Stimulated activated CD4-positive, alpha-beta T cell treated with anti-CD3 and anti-CD28 coated beads, Interleukin-12 subunit alpha, Interleukin-12 subunit beta, amount 100 ng/mL, for 4 hours (primary cell): ENCODE measurements at regions not wholly inside any gene's neighbourhood (a gene's known extent, or its start where the extent isn't known, plus 50 kb on each side); places are given as distances from the start of the nearest gene placed in this dataset.

Source experiments
- DNase-seq: peaks from one replicate; pipeline ENCODE4 v3.0.0-alpha.2; 2020

DNA sequence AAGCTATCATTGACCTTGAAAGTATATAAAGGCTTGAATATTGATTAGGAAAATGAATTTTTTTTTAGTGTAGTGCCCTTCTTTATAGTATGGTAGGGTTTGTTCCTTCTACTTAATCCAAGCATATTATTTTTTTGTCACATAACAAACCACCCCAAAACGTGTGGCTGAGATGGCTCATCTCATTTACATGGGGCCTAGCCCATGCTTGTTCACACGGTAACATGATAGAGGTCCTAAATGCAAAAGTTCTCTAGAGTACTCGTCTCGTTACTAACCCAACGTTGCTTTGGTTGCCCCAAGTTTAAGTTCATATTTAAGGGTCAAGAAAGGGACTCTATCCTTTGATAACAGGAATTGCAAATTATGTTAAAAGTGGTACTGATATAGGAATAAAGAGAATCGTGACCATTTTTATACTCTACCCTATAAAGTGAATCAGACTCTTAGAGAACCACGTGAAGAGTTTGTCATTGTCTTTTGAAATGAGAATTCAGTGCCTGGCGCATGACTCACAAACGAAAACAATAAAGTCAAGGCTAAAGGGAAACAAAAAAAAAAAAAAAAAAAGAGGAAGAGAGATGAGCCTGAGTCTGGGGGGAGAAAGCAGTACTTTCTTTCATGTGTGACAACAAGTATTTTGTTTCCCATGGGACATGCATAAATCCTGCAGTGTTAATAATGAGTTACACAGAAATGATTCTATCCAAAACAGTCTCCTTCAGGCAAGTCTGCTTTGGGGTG is 402.8 kb upstream of the NWD2 start:
- no peak for DNase-seq

DNA sequence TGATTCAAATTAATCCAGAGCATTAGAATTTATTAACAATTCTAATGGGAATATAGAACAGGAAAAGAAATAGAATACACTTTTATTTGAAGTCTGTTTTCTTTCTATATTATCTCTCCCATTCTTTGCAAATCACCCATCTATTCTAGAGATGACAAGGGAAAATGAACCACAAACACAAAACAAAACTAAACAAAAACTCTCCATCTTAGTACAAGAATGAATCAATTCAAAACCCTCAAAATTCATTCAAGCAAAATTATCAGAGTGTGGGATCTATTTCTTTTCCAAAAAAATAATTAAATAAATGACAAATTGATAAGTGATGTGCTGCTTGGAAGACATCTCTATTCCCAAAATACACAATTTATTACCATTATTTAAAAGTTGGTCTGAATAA is 400.1 kb upstream of the NWD2 start:
- no peak for DNase-seq

DNA sequence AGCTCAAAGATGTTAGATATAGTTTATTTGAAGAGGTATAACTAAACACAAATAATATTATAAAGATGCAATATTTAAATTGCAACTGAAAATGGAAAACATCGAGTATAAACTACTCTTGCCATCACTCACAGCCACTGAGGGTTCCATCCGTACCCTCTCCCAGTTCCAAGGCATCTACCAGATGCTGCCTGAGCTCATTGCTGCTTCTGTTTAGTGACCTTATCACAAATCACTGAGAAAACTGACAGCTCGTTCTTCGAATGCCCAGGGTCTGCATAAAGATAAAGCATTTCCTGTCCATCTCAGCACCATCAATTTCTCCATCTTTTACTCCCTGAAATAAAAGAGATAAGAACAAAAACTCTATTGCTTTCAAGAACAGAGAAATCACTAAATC is 391.7 kb upstream of the NWD2 start:
- DNase-seq: no peak

DNA sequence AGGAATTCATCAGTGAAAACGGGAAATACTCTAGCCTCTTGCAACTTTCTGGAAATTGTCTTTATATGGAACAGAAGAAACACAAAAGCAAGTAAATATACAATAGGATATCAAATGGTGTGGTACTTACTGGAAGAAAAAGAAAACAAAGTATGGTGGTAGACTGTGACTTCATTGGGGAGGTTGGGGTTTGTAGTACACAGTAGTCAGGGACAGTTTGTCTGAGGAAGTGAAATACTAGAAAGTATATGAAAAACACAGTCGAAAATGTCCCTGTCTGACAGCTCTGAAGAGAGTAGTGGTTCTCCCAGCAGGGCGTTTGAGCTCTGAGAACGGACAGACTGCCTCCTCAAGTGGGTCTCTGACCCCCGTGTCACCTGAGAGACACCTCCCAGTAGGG is 390.0 kb upstream of the NWD2 start:
- no peak for DNase-seq

DNA sequence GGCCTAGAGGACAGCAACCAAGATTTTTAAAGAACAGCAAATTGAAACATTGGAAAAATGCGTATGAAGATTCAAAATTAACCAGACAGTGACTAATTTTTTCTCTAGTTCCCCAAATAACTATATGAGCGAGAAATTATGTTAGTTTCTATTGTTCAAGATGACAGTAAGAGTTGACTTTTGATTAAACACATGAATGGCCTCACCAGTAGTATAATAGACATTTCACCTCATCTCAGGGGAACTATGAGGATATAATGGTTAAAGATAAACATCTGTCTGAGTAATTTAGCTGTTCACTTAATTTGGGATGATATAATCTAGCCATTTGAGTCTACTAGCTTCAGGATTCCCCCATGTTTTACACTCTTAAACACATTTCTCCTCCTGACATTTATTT is 380.9 kb upstream of the NWD2 start:
- no peak for DNase-seq

DNA sequence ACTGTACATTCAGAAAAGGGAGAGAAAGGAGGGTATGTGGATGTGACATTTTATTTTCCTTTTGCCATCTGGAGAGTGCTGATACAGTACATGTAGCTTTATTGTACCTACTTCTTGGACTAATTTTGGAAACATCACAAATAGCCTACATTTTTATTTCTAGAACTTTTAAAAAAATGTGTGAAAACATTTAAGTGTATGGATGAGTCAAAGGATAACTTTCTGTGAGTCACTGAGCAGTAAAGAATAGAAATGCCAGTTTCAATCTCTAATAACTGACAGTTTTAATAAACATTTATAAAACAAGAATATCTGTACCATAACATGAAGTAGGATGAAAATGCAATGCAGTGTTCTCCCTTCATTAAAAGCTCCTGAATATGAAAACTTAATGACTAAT is 374.4 kb upstream of the NWD2 start:
- no peak for DNase-seq

DNA sequence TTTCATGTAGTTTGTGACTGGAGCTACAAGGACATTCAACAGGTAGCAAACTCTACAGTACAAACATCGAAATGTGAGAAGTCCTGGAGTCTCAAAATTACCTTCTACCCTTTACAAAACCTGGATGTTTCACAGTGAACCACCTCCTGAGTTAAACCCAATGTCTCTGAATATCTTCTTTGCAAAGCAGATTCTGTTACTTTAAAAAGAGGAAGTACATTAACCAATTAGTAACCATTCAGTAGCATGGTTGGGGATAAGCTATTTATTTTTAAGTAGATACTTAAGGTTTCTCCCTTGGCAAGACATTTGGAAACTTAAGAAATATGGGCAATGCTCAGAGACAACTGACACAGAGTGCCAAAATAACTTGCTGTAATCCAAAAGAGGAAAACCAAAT is 371.9 kb upstream of the NWD2 start:
- no peak for DNase-seq

DNA sequence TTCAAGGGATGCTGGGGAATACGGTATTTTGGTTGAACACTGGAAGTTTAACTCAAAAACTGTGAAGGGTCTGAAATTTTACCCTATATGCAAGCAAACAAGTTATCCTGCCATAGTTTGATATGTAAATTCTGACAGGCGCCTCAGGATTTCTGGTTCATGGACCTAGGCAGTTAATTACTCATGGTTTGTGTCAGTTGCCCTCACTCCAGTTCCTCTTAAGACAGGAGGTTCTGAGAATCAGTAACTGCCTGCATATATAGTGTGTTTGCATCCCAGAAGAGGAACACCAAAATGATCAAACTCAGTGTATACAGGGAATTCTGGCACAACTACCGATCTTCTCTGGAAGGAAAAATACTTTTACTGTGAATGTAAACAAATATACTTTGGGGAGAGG is 360.4 kb upstream of the NWD2 start:
- no peak for DNase-seq

DNA sequence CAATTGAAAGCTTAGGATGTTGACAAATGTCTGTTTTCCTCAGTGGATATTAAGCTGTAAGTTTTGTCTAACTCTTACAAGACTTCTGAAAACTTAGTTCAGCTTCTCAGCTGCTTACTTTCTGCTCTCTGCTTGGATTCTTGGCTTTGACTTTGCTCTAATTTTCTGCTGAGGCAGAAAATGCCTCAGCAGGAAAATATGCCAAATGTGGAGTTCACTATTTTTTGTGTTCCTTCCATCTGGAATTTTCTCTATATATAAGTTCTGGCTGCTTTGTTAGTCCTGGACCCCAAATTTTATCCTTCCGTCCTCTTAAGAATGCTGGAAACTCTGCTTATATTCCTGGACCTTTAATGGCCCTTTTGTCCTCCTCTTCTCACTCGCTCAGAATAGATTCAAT is 352.6 kb upstream of the NWD2 start:
- no peak for DNase-seq

DNA sequence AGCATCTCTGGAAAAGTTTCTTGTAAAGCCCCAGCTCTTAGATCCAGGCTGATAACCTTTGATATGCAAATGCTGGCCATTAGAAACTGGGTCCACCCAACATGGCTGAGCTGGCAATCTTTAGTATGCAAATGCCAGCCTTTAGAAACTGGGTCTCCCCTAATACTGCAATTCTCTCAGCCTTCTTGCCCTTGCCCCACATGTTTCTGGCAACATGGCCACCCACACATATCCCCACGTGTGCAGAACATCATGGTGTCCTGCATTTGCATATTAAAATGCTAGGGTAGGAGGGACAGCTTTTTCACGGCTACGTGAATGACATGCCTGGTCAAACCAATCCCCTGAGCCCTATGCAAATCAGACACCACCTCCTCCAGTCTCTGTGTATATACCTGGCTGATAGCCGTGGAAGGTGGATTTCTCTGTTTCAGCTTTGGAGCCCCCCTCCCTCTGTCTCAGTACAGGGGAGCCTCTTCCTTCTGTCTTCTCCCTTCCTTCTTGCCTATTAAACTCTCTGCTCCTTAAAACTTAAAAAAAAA is 344.0 kb upstream of the NWD2 start:
- DNase-seq: no peak

DNA sequence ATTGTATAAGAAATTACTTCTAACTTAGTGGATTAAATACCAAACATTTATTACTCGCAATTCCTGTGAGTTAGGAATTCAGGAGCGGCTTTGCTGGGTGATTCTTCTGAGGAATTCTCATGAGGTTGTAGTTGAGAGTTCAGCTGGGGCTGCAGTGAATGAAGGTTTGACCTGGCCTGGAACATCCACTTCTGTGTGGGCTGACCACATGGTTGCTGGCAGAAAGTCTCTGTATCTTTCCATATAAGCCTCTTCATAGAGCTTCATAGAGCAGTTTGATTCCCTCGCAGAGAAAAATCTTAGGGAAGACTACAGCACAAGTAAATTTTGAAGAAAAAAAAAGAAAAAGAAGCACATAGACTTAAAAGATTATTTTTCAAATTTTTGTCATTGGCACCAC is 339.7 kb upstream of the NWD2 start:
- no peak for DNase-seq

DNA sequence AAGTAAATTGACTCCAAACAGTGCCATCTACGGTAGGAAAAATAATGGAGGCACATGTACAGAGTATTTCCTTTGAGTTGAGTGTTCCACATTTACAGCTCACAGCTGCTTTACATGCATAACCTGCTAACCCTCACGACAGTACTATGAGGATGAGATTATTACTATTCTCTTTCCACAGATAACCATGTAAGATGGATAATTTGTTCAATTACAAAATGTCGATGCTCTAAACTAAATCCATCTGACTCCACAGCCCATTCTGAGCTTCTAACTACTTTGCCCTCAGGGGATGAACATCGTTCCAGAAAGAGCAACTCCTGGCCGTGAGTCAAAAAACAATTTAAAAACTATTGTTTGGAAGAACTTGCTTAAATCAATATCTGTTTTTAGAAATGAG is 330.4 kb upstream of the NWD2 start:
- DNase-seq: no peak

DNA sequence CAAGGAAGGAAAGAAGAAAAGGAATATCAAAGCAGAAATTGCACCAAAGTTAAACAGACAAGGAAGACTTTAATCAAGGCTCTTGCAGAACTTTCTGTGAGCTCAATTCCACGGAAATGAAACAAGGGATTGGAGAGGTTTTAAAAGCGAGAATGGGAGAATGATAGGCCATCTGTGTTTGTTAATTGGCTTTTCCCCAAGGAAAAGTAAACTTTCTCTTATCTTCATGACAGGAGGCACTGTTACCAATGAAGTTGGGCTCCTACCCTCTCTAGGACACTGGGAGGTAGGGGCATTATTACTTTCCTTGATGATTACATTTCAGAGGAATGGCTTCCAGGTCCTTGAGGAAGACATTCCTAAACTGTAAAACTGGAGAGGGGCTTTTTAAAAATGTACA is 328.8 kb upstream of the NWD2 start:
- DNase-seq: no peak

DNA sequence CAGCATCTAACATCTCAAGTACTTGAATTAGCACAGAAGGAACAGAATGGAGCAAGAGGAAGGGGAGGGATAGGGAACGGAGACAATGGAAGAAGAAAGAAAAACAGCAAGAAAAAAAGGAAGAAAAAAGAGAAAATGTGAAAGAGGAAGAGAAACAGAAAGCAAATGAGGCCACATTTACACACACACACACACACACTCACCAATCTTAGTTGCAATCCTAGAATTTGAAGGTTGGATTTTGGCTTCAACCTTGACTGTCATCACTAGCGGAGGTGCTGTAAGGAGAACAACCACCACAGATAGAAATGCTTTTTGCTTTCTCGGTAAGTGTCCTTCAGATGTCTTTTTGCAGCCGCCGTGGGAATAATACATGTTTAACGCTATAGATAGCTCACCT is 327.1 kb upstream of the NWD2 start:
- no peak for DNase-seq

DNA sequence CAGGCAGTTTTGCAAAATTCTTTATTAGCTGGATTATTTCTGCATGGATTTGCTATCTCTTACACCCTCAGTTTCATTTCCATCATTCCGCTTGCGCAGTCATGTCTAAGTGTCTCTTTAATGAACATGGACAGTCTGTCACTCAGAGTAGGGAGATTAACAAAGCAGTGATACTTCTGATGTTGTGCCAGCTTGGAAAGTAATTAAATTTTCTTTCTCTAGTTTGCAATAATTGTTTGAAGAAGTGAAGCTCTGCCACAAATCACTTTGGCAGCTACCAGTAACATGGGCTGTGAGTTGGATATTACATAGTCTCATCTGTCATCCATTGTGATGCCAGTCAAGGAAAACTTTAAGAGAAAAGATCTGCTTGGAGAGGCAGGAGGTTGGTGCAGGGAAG is 324.8 kb upstream of the NWD2 start:
- DNase-seq: no peak

DNA sequence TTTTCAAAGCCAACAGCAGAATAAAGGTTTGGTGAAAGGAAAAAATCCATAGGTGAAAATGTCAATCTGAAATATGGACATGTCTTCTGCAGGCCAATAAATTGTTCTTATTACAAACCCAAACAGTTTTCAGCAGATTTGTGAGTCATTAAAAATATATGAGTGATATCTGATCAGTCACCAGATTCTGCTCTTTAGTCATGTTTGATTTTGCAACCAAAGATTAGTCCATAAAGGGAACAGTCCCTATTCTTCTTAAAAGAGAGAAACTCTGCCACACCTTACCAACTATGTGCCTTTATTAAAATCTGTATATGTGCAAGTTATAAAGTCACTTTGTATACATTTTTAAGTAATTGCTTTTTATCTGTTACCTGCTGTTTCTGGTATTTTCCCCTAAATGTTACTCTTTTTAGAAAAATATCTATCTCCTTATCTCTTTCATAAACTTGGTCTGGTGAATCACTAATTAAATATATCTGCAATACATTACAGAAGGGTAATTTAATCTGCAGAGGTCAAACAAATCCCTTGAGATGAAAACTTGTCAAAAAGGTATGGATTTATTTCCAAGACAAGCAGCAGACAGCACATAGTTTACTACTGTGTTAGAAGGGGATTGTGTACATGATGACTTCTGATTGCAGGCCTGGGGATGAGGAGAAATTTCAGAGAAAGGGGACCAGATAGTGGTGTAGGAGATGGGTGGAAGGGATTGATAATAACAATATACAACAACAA is 322.9 kb upstream of the NWD2 start:
- DNase-seq: no peak

DNA sequence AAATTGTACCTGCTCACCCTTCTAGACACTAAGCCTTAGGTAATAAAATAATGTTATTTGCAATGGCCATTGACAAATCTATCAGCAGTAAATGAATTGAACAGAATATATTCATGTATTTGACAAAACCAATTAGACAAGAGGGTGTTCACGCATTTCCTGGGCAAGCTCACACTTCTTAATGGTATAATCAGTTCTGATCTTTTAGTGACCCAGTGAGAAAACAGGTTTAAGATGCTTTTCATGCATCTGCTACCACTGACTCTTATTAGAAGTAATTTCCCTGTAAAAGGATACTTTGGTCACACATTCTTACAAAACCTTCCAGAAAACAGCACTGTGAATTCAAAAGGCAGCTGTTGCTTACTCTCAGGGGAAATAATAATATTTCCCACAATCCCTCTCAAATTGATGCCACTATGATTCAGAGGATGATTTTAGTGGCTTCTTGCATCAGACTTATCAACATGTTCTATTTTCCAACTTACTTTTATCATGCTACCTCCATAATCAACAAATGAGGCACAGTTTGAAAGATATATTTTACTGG is 313.9 kb upstream of the NWD2 start:
- no peak for DNase-seq

DNA sequence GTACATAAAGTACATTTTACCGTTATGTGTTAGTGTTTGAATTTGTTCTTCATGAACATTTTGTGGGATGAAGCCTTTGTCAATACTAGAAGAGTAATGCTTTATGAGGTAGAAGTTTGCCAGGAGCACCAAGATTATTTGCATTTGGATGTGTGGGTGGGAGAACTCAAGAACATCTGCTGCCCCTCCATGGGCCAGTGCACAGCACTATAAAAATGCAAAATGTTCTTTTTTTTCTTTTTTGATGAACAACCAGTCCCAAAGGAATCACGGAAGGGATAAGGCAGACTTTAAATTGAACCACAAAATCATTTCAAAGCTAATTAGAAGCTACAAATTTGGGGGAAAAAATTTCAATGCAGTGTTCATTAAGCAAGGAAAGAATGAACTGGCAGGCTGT is 300.3 kb upstream of the NWD2 start:
- DNase-seq: no peak

DNA sequence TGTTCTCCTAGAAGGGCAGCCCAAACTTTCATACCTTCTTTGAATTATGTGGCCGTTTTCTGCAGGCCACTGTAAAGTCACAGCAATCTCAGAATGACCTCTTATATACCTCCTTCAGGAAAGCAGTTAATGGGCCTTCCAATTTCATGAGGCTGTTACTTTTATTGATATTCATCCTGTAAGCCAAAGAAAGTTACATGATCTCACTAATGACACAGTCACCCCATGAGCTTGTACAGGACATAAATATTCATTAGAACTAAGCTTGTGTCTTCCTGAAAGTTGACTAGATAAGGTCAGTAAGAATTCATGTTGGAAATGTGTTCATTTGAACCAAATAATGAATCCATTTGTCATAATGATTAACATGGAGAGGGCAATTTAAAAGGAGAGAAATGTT is 283.1 kb upstream of the NWD2 start:
- DNase-seq: no peak

DNA sequence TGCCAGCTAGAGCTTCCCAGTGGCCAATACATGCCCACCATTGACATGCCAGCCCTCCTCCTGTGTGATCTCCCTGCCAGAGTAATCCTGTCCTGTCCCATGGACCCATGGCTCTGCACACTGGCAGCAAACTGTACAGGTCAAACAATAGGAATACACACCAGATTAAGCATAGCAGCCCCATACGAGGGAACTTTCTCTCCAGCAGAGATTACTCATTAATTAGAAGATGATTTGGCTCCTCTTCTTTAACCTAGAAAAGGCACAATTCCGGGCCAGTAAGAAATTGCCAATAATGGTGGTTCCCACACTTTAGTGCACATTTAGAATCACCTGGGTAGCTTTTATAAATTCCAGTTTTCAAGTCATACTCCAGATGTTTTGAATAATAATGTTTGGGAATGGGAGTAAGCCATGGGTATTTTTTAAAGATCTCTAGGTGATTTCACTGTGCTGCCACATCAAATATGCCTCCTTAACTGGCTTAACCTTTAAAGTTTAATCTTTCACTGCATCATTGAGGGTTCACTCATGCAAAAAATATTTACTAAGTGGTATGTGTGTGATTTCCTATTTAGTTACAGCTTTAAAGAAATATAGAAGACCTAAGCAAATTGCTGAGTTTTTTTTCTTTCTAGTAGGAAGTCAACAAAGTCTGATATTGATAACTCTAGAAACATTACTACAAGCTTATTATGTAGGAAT is 277.6 kb upstream of the NWD2 start:
- DNase-seq: no peak

DNA sequence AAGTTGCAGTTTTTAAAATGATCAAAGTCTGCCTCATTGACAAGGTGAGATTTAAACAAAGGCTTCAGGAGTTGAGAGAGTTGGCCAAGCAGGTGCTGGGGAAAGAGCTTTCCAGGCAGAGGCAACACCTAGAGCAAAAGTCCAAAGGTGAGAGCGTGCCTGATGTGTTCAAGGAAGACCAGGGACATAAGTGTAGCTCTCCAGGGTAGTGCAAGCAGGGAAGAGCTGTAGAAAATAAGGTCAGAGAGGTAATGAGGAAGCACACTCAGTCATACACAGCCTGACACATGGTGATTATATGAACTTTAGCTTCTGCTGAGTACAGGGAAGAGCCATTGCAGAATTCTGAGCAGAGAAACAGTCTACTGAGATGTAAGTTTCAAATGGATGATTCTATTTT is 265.0 kb upstream of the NWD2 start:
- no peak for DNase-seq

DNA sequence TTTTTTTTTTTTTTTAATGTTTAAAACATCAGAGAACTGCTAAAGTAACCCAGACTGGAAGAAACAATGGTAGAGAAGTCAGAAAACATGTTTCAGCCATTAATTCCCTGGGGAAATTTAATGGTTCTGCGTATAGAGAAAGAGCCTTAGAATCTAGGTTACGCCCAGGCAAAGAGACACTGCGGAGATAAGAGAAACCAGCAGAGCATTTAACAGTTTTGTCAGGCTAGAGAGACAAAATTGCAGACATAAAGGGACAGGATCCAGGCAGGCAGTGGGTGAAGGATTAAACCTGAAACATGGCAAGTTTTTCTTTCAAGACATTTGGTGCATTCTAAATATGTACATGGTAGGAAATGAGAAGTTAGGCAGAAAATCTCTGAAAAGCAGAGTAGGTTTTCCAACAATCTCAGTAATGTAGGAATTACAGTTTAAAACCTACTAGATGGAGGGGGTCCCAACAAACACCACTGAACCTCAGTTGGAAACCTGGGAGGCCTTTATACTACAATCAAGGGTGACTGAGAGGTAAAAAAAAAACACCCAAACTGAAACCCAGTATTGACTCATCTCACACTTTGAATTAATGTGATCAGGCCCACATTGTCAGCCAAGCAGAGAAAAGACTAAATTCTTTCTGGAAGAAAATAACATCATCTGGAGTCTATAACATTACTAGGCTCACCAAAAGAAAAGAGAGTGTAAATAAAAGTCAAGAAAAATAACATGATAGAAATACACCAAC is 254.2 kb upstream of the NWD2 start:
- DNase-seq: no peak

DNA sequence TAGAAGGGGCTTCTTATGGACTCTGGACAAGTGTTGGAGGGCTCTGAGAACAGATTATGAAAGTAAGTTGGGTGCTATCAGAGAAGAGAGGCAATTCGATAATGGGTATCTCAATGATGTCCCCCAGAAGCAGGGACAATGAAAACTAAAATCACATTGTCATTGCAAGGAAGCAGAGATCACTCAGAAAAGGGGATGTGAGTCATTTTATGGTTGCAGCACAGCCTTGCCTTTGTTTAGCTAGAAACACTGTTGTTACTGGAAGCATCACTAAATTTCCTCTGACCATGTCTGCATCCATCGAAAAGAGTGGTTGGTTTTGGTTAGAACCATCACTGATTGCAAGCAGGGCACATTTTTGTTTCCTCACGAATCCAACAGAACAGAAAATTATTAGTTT is 246.8 kb upstream of the NWD2 start:
- no peak for DNase-seq
